ENCODE measurements at regions not wholly inside any gene's neighbourhood (a gene's known extent, or its start where the extent isn't known, plus 50 kb on each side); places are given as distances from the start of the nearest gene placed in this dataset.

GRCh38 chr4:123922847-123923246 lies 526.3 kb downstream of the SPRY1 start:
- no peaks in the 10 kb centered on the region for H3K4me1 Mint-ChIP-seq
- no peaks in the 10 kb centered on the region for H3K36me3 Mint-ChIP-seq
- H3K4me3 Mint-ChIP-seq = no peak overlapping the region
- ATAC-seq = no peak
- no peak overlapping the region for H3K27ac Mint-ChIP-seq
- no peak for DNase-seq (ENCODE audit: low spot score in 2 of 2)
- H3K9me3 Mint-ChIP-seq = no peaks in the 10 kb centered on the region

- Mint-ChIP-seq H3K9me3 (no peaks in the 10 kb centered on the region), H3K27ac (no peak overlapping the region), H3K36me3 (no peaks in the 10 kb centered on the region), H3K4me1 (no peaks in the 10 kb centered on the region), H3K4me3 (no peak overlapping the region)
- DNase-seq (ENCODE audit: low spot score in 2 of 2) (no peak), ATAC-seq (no peak)
Observed at GRCh38 chr4:123924536-123924935, 527.9 kb downstream of the SPRY1 start.

- DNase-seq (ENCODE audit: low spot score in 2 of 2) (no peak), ATAC-seq (no peak)
- no peak overlapping the region for H3K4me3 Mint-ChIP-seq
- H3K4me1 Mint-ChIP-seq = no peaks in the 10 kb centered on the region
- no peaks in the 10 kb centered on the region for H3K36me3 Mint-ChIP-seq
- no peak overlapping the region for H3K27ac Mint-ChIP-seq
- H3K9me3 Mint-ChIP-seq = peaks cover 3% of the 10 kb centered on the region
Observed at GRCh38 chr4:123929565-123929964, 533.0 kb downstream of the SPRY1 start.

- H3K27ac Mint-ChIP-seq = no peak overlapping the region
- no peak overlapping the region for H3K4me3 Mint-ChIP-seq
- ATAC-seq (no peak), DNase-seq (ENCODE audit: low spot score in 2 of 2) (no peak)
- peaks cover 3% of the 10 kb centered on the region for H3K9me3 Mint-ChIP-seq
- H3K4me1 Mint-ChIP-seq = no peaks in the 10 kb centered on the region
- no peaks in the 10 kb centered on the region for H3K36me3 Mint-ChIP-seq
Observed at GRCh38 chr4:123930996-123931395, 534.4 kb downstream of the SPRY1 start.

- Mint-ChIP-seq H3K4me3 (no peak overlapping the region), H3K36me3 (no peaks in the 10 kb centered on the region), H3K27ac (no peak overlapping the region), H3K4me1 (no peaks in the 10 kb centered on the region), H3K9me3 (peaks cover 3% of the 10 kb centered on the region)
- no peak for ATAC-seq
- DNase-seq (ENCODE audit: low spot score in 2 of 2) = no peak
Observed at GRCh38 chr4:123934096-123934495, 537.5 kb downstream of the SPRY1 start.

GRCh38 chr4:123936621-123937043 lies 540.0 kb downstream of the SPRY1 start:
- DNase-seq (ENCODE audit: low spot score in 2 of 2) (no peak), ATAC-seq (no peak)
- H3K36me3 Mint-ChIP-seq = no peaks in the 10 kb centered on the region
- no peaks in the 10 kb centered on the region for H3K4me1 Mint-ChIP-seq
- H3K27ac Mint-ChIP-seq = no peak overlapping the region
- peaks cover 2% of the 10 kb centered on the region for H3K9me3 Mint-ChIP-seq
- no peak overlapping the region for H3K4me3 Mint-ChIP-seq

- DNase-seq (ENCODE audit: low spot score in 2 of 2) (no peak), ATAC-seq (no peak)
- Mint-ChIP-seq H3K36me3 (no peaks in the 10 kb centered on the region), H3K9me3 (peaks cover 2% of the 10 kb centered on the region), H3K4me1 (no peaks in the 10 kb centered on the region), H3K27ac (no peak overlapping the region), H3K4me3 (no peak overlapping the region)
Observed at GRCh38 chr4:123937581-123937980, 541.0 kb downstream of the SPRY1 start.

GRCh38 chr4:123939621-123940020 lies 543.0 kb downstream of the SPRY1 start:
- ATAC-seq (no peak), DNase-seq (ENCODE audit: low spot score in 2 of 2) (no peak)
- Mint-ChIP-seq H3K4me3 (no peak overlapping the region), H3K36me3 (no peaks in the 10 kb centered on the region), H3K27ac (no peak overlapping the region), H3K4me1 (no peaks in the 10 kb centered on the region), H3K9me3 (peaks cover 2% of the 10 kb centered on the region)

- H3K27ac Mint-ChIP-seq = no peak overlapping the region
- H3K36me3 Mint-ChIP-seq = no peaks in the 10 kb centered on the region
- no peak overlapping the region for H3K4me3 Mint-ChIP-seq
- no peaks in the 10 kb centered on the region for H3K4me1 Mint-ChIP-seq
- no peak for ATAC-seq
- DNase-seq (ENCODE audit: low spot score in 2 of 2) = no peak
- peaks cover 2% of the 10 kb centered on the region for H3K9me3 Mint-ChIP-seq
Observed at GRCh38 chr4:123940604-123941003, 544.0 kb downstream of the SPRY1 start.

GRCh38 chr4:123941306-123941705 lies 544.7 kb downstream of the SPRY1 start:
- Mint-ChIP-seq H3K27ac (no peak overlapping the region), H3K4me1 (no peaks in the 10 kb centered on the region), H3K36me3 (no peaks in the 10 kb centered on the region), H3K4me3 (no peak overlapping the region), H3K9me3 (peaks cover 2% of the 10 kb centered on the region)
- DNase-seq (ENCODE audit: low spot score in 2 of 2) = no peak
- no peak for ATAC-seq

- Mint-ChIP-seq H3K36me3 (no peaks in the 10 kb centered on the region), H3K9me3 (peaks cover 5% of the 10 kb centered on the region), H3K4me1 (no peaks in the 10 kb centered on the region), H3K27ac (no peak overlapping the region), H3K4me3 (no peak overlapping the region)
- no peak for DNase-seq (ENCODE audit: low spot score in 2 of 2)
- no peak for ATAC-seq
Observed at GRCh38 chr4:123943976-123944375, 547.4 kb downstream of the SPRY1 start.

- no peak overlapping the region for H3K4me3 Mint-ChIP-seq
- no peaks in the 10 kb centered on the region for H3K4me1 Mint-ChIP-seq
- no peak for ATAC-seq
Observed at GRCh38 chr4:123945301-123945700, 548.7 kb downstream of the SPRY1 start.

GRCh38 chr4:123950530-123950929 lies 553.9 kb downstream of the SPRY1 start:
- ATAC-seq (no peak), DNase-seq (ENCODE audit: low spot score in 2 of 2) (no peak)
- Mint-ChIP-seq H3K9me3 (peaks cover 2% of the 10 kb centered on the region), H3K4me3 (no peak overlapping the region), H3K27ac (no peak overlapping the region), H3K36me3 (no peaks in the 10 kb centered on the region), H3K4me1 (no peaks in the 10 kb centered on the region)

More at GRCh38 chr4:123945301-123945700, 548.7 kb downstream of the SPRY1 start:
- Mint-ChIP-seq H3K36me3 (no peaks in the 10 kb centered on the region), H3K9me3 (peaks cover 2% of the 10 kb centered on the region), H3K27ac (no peak overlapping the region)
- no peak for DNase-seq (ENCODE audit: low spot score in 2 of 2)

- Mint-ChIP-seq H3K4me1 (no peaks in the 10 kb centered on the region), H3K36me3 (no peaks in the 10 kb centered on the region), H3K4me3 (no peak overlapping the region), H3K27ac (no peak overlapping the region), H3K9me3 (peaks cover 2% of the 10 kb centered on the region)
- DNase-seq (ENCODE audit: low spot score in 2 of 2) (no peak), ATAC-seq (no peak)
Observed at GRCh38 chr4:123952530-123953274, 556.1 kb downstream of the SPRY1 start.

GRCh38 chr4:123953566-123953965 lies 557.0 kb downstream of the SPRY1 start:
- ATAC-seq = no peak
- Mint-ChIP-seq H3K4me3 (no peak overlapping the region), H3K9me3 (peaks cover 2% of the 10 kb centered on the region), H3K27ac (no peak overlapping the region), H3K4me1 (no peaks in the 10 kb centered on the region), H3K36me3 (no peaks in the 10 kb centered on the region)
- DNase-seq (ENCODE audit: low spot score in 2 of 2) = no peak

GRCh38 chr4:123954220-123954619 lies 557.6 kb downstream of the SPRY1 start:
- Mint-ChIP-seq H3K4me1 (no peaks in the 10 kb centered on the region), H3K9me3 (no peaks in the 10 kb centered on the region), H3K36me3 (no peaks in the 10 kb centered on the region), H3K4me3 (no peak overlapping the region), H3K27ac (no peak overlapping the region)
- no peak for DNase-seq (ENCODE audit: low spot score in 2 of 2)
- ATAC-seq = no peak

Data from stimulated activated effector memory CD8-positive, alpha-beta T cell treated with anti-CD3 and anti-CD28 coated beads, Interleukin-12 subunit alpha, Interleukin-12 subunit beta, amount 100 ng/mL, for 72 hours (primary cell).